CD14-positive monocyte (primary cell): ENCODE measurements at regions not wholly inside any gene's neighbourhood (a gene's known extent, or its start where the extent isn't known, plus 50 kb on each side); places are given as distances from the start of the nearest gene placed in this dataset.

ENCODE experiments used
- DNase-seq, 3 donors: peaks; one replicate each; pipeline ENCODE4 v3.0.0-alpha.2; 2011 to 2022
- H2AFZ ChIP-seq: 2 replicates; pipeline ENCODE4 v1.6.0; 2012; ENCODE audit warnings: mild to moderate bottlenecking, low read depth, low read length, inconsistent platforms; ENCODE audit not compliant: insufficient read depth, poor library complexity, severe bottlenecking
- H3K27ac ChIP-seq, 2 donors: 1 replicate in 1 of 2; 2 replicates in 1 of 2; pipeline ENCODE4 v1.5.1; 2012 to 2013; ENCODE audit warnings: low read length in 2 of 2, control low read depth in 1 of 2, inconsistent platforms in 1 of 2, low read depth in 1 of 2, mild to moderate bottlenecking in 1 of 2
- H3K27me3 ChIP-seq, 2 donors: one replicate each; pipeline versions ENCODE4 v1.6.0 to v1.6.1; 2011 to 2013; ENCODE audit warnings: low read length in 2 of 2; ENCODE audit not compliant: control insufficient read depth in 2 of 2, insufficient read depth in 2 of 2
- H3K36me3 ChIP-seq, 2 donors: replicated peaks in 1 of 2; 1 replicate in 1 of 2; 2 replicates in 1 of 2; pipeline versions ENCODE4 v1.5.1 to v1.6.1; 2012 to 2013; ENCODE audit warnings: low read length in 2 of 2, control low read depth in 1 of 2, inconsistent platforms in 1 of 2, mild to moderate bottlenecking in 1 of 2; ENCODE audit not compliant: insufficient read depth in 2 of 2, control insufficient read depth in 1 of 2
- H3K4me1 ChIP-seq, 2 donors: 1 replicate in 1 of 2; 2 replicates in 1 of 2; pipeline versions ENCODE4 v1.5.1 to v1.6.1; 2012 to 2013; ENCODE audit warnings: low read length in 2 of 2, control low read depth in 1 of 2, inconsistent platforms in 1 of 2, mild to moderate bottlenecking in 1 of 2, moderate library complexity in 1 of 2; ENCODE audit not compliant: insufficient read depth in 2 of 2, control insufficient read depth in 1 of 2
- H3K4me2 ChIP-seq: replicated peaks from 2 replicates; pipeline ENCODE3; 2012; ENCODE audit warnings: low read length, moderate library complexity, mild to moderate bottlenecking; ENCODE audit not compliant: poor library complexity, severe bottlenecking; ENCODE audit errors: extremely low read depth
- H3K4me3 ChIP-seq, 3 experiments: fragments of 200-600 bp in 1 of 3; sonication (generic) in 1 of 3; replicated peaks in 1 of 3; 1 replicate in 2 of 3; 2 replicates in 1 of 3; pipeline ENCODE4 v1.5.1; 2011 to 2013; ENCODE audit warnings: low read length in 3 of 3, mild to moderate bottlenecking in 3 of 3, control low read depth in 2 of 3, low read depth in 2 of 3, inconsistent platforms in 1 of 3, moderate library complexity in 1 of 3
- H3K79me2 ChIP-seq: 2 replicates; pipeline ENCODE4 v1.6.0; 2012; ENCODE audit warnings: mild to moderate bottlenecking, control low read depth, inconsistent platforms, low read length, moderate library complexity; ENCODE audit not compliant: insufficient read depth
- H3K9ac ChIP-seq: 2 replicates; pipeline ENCODE4 v1.6.0; 2017; ENCODE audit warnings: low read length, mild to moderate bottlenecking; ENCODE audit not compliant: insufficient read depth, poor library complexity, severe bottlenecking
- H3K9me3 ChIP-seq, 2 donors: replicated peaks in 1 of 2; 1 replicate in 1 of 2; 2 replicates in 1 of 2; pipeline versions ENCODE4 v1.5.1 to v1.6.1; 2012 to 2013; ENCODE audit warnings: low read length in 2 of 2, control low read depth in 1 of 2; ENCODE audit not compliant: control insufficient read depth in 1 of 2, insufficient read depth in 1 of 2
- H4K20me1 ChIP-seq: 2 replicates; pipeline ENCODE4 v1.6.0; 2012; ENCODE audit warnings: mild to moderate bottlenecking, low read length, control low read depth, moderate library complexity; ENCODE audit not compliant: insufficient read depth
- H3K27ac Mint-ChIP-seq, 7 donors: one replicate each; pipeline ENCODE4 v1.8.0; 2020; ENCODE audit warnings: mild to moderate bottlenecking in 7 of 7, mixed read lengths in 7 of 7, moderate library complexity in 6 of 7, inconsistent platforms in 2 of 7
- H3K27me3 Mint-ChIP-seq, 3 donors: one replicate each; pipeline ENCODE4 v1.8.0; 2021 to 2022; ENCODE audit warnings: low read depth in 3 of 3, mild to moderate bottlenecking in 3 of 3, mixed read lengths in 3 of 3, moderate library complexity in 3 of 3, inconsistent platforms in 1 of 3
- H3K36me3 Mint-ChIP-seq, 2 donors: one replicate each; pipeline ENCODE4 v1.8.0; 2020; ENCODE audit warnings: mixed read lengths in 2 of 2, inconsistent platforms in 1 of 2, mild to moderate bottlenecking in 1 of 2
- H3K4me1 Mint-ChIP-seq: one replicate; pipeline ENCODE4 v1.8.0; 2020; ENCODE audit warnings: mild to moderate bottlenecking, mixed read lengths
- H3K4me3 Mint-ChIP-seq, 2 donors: one replicate each; pipeline ENCODE4 v1.8.0; 2020; ENCODE audit warnings: mild to moderate bottlenecking in 2 of 2, mixed read lengths in 2 of 2, moderate library complexity in 1 of 2
- H3K9me3 Mint-ChIP-seq, 7 donors: one replicate each; pipeline ENCODE4 v1.8.0; 2020 to 2022; ENCODE audit warnings: mixed read lengths in 7 of 7, mild to moderate bottlenecking in 6 of 7, moderate library complexity in 6 of 7, inconsistent platforms in 2 of 7
- CTCF ChIP-seq: fragments of 200-600 bp; IDR thresholded peaks from one replicate; pipeline ENCODE4 v1.8.0; 2022; ENCODE audit warnings: antibody characterized with exemption, mild to moderate bottlenecking
- WGBS: methylation state at CpG from one replicate; pipeline ENCODE4 v1.1.5; 2013; ENCODE audit warnings: missing lambda C conversion rate; ENCODE audit not compliant: insufficient coverage; 5-methylcytosine and 5-hydroxymethylcytosine counted together
- intact Hi-C, 2 donors: fragments of 100-400 bp; cut with micrococcal nuclease; formaldehyde crosslinking; loops; one replicate each; pipeline versions ENCODE4 v1.15.0 to v1.15.1; 2023

DNA sequence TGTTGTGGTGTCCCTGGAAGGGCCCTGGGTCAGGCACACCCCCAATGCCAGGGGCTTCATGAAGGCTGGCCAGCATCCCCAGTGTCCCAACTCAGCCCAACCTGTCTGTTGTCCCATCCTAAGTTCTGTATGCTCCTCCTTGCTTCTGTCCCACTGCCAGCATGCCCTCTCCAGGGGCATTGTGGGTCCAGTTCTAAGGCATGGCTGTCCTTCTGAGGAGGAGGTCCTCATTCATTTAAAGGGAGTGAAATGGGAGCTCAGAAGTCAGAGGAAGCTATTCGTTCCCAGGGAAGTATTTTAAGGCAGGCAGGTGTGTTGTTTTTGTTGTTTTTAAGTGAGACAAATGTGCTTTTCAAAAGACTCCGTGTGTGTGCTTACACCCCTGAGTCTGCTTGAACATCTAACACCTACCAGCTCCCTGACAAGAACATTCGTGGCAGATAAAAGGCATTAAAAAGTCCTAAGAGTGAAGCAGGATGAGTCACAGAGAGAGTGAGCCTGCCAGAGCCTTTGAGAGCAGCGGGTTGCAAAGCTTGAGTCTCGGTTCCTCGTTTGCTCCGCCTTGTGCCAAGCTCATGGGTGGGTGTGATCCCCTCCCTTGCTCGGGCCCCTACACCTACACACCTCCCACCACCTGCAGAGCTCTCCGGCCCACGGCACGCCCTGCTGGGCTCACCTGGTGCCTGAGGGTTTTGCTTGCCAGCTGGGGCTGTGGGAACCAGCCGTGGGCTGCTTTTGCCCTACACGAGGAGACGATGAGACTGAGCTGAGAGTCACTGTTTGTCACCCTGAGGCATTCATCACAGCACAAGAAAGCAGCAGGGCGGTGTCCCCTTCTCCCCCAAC lies 183.4 kb upstream of the TOPAZ1 start:
- Mint-ChIP-seq H3K9me3 (peaks cover 0 to 6% (median 0%) of the 10 kb centered on the region in 7 donors), H3K27me3 (peaks cover 2 to 17% (median 12%) of the 10 kb centered on the region in 3 donors), H3K4me3 (no peak overlapping the region), H3K27ac (no peak overlapping the region), H3K36me3 (no peaks in the 10 kb centered on the region), H3K4me1 (no peaks in the 10 kb centered on the region)
- no peak for DNase-seq
- H4K20me1 ChIP-seq, result no peaks in the 10 kb centered on the region
- WGBS, result 56% methylated on average over 3 of the region's 15 CpGs
- no peak for TF ChIP-seq CTCF
- H3K9me3 ChIP-seq, result no peaks in the 10 kb centered on the region
- no peak overlapping the region for H3K4me3 ChIP-seq
- H2AFZ ChIP-seq, result no peak overlapping the region
- H3K27me3 ChIP-seq, result no peaks in the 10 kb centered on the region
- intact Hi-C loops, result no loop called here
- H3K9ac ChIP-seq, result no peak overlapping the region
- H3K4me2 ChIP-seq, result no peak overlapping the region
- H3K79me2 ChIP-seq, result no peaks in the 10 kb centered on the region
- H3K36me3 ChIP-seq, result no peaks in the 10 kb centered on the region
- no peaks in the 10 kb centered on the region for H3K4me1 ChIP-seq
- H3K27ac ChIP-seq, result no peak overlapping the region

DNA sequence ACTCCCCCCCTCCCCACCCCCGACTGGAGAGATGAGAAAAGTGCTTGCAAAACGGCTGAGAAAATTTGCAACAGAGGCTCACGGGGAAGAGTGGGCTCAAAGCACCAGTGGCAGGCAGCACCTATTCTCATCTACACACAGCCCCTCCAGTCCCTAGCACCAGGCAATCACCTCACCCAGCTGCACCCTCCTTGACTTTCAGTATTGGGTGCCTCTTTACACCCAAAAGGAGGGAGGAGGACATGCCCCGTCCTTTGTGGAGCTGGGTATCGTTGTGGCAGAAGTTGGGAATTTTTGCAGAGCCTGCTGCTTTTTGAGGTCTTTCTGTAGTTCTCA lies 182.8 kb upstream of the TOPAZ1 start:
- intact Hi-C loops, result no loop called here
- H4K20me1 ChIP-seq, result no peaks in the 10 kb centered on the region
- no peaks in the 10 kb centered on the region for H3K4me1 Mint-ChIP-seq
- no peaks in the 10 kb centered on the region for H3K36me3 ChIP-seq
- H3K4me3 ChIP-seq, result no peak overlapping the region
- peaks cover 4 to 17% (median 11%) of the 10 kb centered on the region in 3 donors for H3K27me3 Mint-ChIP-seq
- no peaks in the 10 kb centered on the region for H3K4me1 ChIP-seq
- DNase-seq, result no peak
- no peak overlapping the region for H3K4me3 Mint-ChIP-seq
- H3K79me2 ChIP-seq, result no peaks in the 10 kb centered on the region
- H3K9ac ChIP-seq, result no peak overlapping the region
- H3K4me2 ChIP-seq, result no peak overlapping the region
- H3K9me3 Mint-ChIP-seq, result peaks cover 0 to 4% (median 0%) of the 10 kb centered on the region in 7 donors
- WGBS, result 76% methylated on average over 2 of the region's 5 CpGs
- TF ChIP-seq CTCF, result no peak
- no peaks in the 10 kb centered on the region for H3K27me3 ChIP-seq
- H3K36me3 Mint-ChIP-seq, result no peaks in the 10 kb centered on the region
- no peak overlapping the region for H3K27ac Mint-ChIP-seq
- H3K9me3 ChIP-seq, result no peaks in the 10 kb centered on the region
- no peak overlapping the region for H2AFZ ChIP-seq
- H3K27ac ChIP-seq, result no peak overlapping the region
